ENCODE measurements at regions not wholly inside any gene's neighbourhood (a gene's known extent, or its start where the extent isn't known, plus 50 kb on each side); places are given as distances from the start of the nearest gene placed in this dataset.

DNA sequence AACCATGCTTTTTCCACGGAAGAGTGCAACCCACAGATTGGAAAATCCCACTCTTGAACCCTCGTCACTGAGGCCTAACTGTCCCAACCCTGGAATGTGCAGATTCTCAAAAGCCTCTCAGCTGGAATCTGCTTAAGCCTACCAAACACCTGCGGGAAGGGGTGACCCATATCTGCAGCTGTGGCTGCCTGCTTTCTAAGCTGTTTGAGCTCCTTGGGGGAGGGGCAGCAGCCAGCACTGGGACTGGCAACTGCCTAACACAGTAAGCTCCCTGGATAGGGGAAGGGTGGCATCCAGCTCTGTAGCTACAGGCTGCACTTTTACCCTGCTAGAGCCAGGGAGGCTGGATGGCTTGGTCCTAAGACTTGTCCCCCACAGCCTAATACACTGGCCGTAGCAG is 579.6 kb downstream of the COL12A1 start:
- TF ChIP-seq, protein P1, sequence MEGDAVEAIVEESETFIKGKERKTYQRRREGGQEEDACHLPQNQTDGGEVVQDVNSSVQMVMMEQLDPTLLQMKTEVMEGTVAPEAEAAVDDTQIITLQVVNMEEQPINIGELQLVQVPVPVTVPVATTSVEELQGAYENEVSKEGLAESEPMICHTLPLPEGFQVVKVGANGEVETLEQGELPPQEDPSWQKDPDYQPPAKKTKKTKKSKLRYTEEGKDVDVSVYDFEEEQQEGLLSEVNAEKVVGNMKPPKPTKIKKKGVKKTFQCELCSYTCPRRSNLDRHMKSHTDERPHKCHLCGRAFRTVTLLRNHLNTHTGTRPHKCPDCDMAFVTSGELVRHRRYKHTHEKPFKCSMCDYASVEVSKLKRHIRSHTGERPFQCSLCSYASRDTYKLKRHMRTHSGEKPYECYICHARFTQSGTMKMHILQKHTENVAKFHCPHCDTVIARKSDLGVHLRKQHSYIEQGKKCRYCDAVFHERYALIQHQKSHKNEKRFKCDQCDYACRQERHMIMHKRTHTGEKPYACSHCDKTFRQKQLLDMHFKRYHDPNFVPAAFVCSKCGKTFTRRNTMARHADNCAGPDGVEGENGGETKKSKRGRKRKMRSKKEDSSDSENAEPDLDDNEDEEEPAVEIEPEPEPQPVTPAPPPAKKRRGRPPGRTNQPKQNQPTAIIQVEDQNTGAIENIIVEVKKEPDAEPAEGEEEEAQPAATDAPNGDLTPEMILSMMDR (IDR thresholded peaks at IDR 0.05; ENCODE audit: borderline replicate concordance, extremely low read depth, low read length, poor library complexity, severe bottlenecking): no peak
- TF ChIP-seq EZH2 (IDR thresholded peaks at IDR 0.05; ENCODE audit: borderline replicate concordance, low read depth, low read length, severe bottlenecking): no peak
